Spleen (tissue), 7 donors: ENCODE measurements at regions not wholly inside any gene's neighbourhood (a gene's known extent, or its start where the extent isn't known, plus 50 kb on each side); places are given as distances from the start of the nearest gene placed in this dataset.

ENCODE experiments used
- CTCF ChIP-seq, 11 experiments: fragments of 200-600 bp in 7 of 11; fragments of 450-650 bp in 4 of 11; sonication (generic) in 4 of 11; IDR thresholded peaks in 8 of 11; conservative IDR thresholded peaks in 3 of 11; 1 replicate in 7 of 11; 2 replicates in 4 of 11; pipeline versions ENCODE4 v1.4.0 to v1.8.0; 2016 to 2021; ENCODE audit warnings: antibody characterized with exemption in 11 of 11, inconsistent platforms in 4 of 11, mild to moderate bottlenecking in 1 of 11
- POLR2A ChIP-seq, 3 donors: fragments of 450-650 bp; IDR thresholded peaks; one replicate each; pipeline ENCODE4 v1.5.1; 2017; ENCODE audit warnings: antibody characterized with exemption in 3 of 3, mild to moderate bottlenecking in 1 of 3
- POLR2AphosphoS5 ChIP-seq, 3 donors: sonication (generic); formaldehyde crosslinking; IDR thresholded peaks; one replicate each; pipeline ENCODE4 v1.5.1; 2017; ENCODE audit warnings: antibody characterized with exemption in 3 of 3
- donor health status: DM: no; HTN: no; CAD: no; lungs with moderate emphysema.
- donor health status: DM: no; HTN: no; CAD: no.
- donor health status: DM: no; HTN: no; CAD: no.

- peak in 9 of 11 experiments; percentile 8 to 58 (median 47) for TF ChIP-seq CTCF (IDR thresholded peaks at IDR 0.05 in 8 of 11, conservative IDR thresholded peaks at IDR 0.05 in 3 of 11)
- no peak for TF ChIP-seq POLR2AphosphoS5 (IDR thresholded peaks at IDR 0.05)
- no peak for TF ChIP-seq POLR2A (IDR thresholded peaks at IDR 0.05)
These were observed 607.6 kb downstream of the FGF9 start for GRCh38 chr13:22278336-22278929.
